Nucleus accumbens (tissue), 56 donors: ENCODE measurements at regions not wholly inside any gene's neighbourhood (a gene's known extent, or its start where the extent isn't known, plus 50 kb on each side); places are given as distances from the start of the nearest gene placed in this dataset.
"Not testable (repeated sequence)": the region's sequence is repeated elsewhere in the genome, so short reads cannot be mapped to it uniquely, and the experiment has no call there.

ENCODE experiments used
- DNase-seq, 56 donors: peaks; one replicate each; lab custom pipeline; 2025; lab: John Stamatoyannopoulos, UW

DNA sequence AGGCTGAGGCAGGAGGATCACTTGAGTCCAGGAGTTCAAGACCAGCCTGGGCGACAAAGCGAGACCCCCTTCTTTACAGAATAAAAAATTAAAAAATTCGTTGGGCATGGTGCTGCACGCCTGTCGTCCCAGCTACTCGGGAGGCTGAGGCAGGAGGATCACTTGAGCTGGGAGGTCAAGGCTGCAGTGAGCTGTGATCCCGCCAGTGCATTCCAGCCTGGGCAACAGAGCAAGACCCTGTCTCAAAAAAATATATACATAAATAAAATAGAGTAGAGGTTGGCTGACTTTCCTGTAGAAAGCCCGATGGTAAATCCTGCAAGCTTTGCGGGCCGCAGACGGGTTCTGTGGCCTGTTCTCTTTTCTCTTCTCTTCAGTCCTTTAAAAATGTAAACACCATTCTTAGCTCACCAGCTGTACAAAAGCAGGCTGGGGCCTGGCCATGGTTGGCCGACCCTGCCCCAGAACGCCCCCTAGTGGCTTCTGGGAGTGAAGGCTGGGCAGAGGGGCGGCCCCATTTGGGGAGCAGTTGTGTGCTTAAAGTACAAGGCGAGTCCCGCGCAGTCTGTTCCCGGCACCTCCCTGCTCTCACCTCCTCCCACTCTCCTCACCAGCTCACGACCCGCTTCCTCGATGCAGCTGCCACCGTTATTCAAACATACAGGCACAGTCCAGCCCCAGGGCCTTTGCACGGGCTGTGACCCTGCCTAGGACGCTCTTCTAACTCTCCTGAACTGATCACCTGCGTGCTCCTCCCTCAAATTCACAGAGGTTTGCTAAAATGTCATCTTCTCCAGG lies 109.5 kb downstream of the CRLF3 start:
- DNase-seq = peak in 2 of 56 donors; percentile 7 to 18

- DNase-seq = not testable (repeated sequence)
These were observed 110.7 kb downstream of the CRLF3 start for GRCh38 chr17:30713805-30714204.

- DNase-seq = not testable (repeated sequence)
These were observed 111.6 kb downstream of the CRLF3 start for GRCh38 chr17:30712859-30713258.

DNA sequence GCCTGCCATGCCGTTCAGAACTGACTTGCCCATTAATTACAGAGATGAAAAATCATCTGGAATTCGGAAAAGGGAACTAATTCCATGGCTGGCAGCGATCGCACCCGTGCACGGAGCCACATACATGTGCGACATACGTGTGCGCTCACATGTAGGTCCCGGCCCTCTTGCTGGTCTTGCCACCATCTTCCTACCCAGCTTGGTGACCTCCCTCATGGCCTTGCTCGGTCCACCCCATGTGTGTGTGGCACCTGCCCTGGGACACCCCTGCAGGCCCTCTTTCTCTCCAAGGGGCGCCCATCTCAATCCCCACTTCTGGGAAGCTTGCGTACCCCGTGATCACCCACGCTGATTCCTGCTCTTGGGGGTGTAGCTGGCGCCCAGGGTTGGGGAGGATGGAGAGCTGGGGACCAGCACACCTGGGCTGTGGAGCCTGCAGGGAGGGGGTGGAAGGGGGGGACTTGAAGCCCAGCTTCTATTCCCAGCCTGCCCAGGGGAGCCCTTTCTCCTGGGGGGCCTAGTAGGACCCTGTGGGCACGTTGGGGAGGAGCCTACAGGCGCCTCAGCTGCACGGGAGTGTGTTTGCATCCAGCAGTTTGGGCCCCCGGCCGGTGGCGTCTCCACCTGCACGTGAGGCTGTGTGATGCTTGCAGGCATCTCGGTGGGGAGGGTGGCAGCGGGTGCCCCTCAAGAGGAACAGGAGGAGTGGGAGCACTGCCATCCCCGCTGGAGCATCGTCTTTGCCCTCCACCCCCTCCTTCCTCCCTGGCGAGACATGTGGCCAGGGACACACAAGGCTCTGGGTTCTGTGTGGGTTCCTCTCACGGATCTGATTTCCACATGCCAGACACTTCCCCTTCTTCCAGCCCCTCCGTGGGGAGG lies 112.6 kb downstream of the CRLF3 start:
- peak in 4 of 56 donors; percentile 13 to 25 (median 20) for DNase-seq

DNA sequence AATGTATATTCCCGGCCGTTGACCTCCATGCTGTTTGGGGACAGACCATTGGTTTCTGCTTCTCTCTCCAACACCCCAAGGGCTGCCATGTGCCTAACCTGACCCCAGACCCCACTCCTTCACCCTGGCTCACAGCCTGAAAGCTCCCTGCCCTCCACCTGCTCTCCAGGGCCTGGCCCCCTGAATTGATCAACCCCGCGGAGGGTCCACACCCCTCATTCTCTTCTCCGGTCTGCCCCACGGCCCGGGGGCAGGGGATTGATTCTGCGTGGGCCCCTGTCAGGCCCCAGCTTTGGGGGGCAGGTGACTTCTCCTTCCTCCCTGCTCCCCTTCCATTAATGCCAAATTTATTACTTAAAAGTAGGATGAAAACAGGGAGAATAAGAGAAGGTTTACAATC lies 113.3 kb downstream of the CRLF3 start:
- DNase-seq = not testable (repeated sequence)

DNA sequence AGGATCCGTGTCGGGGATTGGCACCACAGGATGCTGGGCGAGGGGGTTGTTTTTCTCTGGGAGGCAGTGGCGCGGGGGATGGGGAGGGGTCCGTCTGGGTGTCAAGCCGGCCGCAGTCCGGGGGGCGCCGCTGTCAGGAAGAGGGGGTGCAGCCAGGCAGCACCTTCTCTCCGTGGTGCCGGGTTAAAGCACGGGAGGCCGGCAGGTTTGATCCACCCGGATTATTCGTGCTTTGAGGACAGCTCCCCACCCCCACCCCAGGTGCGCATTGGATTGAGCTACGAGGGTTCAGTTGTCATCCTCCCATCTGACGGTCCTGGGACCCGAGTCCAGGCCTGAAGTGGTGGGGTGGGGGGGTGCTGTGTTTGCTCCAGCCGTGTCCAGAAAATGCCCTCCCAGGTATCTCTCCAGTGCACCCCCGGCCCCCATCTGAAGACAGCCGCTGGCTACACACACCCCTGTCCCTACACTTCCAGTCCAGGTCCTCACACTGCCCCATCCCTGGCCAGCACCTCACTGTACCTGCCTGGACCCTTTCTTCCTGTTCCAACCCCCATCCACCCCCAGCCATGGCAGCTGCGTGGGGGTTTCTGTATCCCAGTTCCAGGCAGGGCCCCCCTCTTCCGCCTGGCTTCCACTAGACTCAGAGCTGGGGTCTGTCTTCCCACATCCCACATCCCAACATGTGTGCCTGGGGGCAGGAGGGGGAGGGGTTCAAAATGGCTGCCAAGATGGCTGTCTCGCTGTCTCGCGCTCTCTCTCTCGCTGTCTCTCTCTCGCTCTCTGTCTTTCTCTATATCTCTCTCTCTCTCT lies 114.0 kb downstream of the CRLF3 start:
- DNase-seq = peak in 9 of 56 donors; percentile 6 to 40 (median 18)

DNA sequence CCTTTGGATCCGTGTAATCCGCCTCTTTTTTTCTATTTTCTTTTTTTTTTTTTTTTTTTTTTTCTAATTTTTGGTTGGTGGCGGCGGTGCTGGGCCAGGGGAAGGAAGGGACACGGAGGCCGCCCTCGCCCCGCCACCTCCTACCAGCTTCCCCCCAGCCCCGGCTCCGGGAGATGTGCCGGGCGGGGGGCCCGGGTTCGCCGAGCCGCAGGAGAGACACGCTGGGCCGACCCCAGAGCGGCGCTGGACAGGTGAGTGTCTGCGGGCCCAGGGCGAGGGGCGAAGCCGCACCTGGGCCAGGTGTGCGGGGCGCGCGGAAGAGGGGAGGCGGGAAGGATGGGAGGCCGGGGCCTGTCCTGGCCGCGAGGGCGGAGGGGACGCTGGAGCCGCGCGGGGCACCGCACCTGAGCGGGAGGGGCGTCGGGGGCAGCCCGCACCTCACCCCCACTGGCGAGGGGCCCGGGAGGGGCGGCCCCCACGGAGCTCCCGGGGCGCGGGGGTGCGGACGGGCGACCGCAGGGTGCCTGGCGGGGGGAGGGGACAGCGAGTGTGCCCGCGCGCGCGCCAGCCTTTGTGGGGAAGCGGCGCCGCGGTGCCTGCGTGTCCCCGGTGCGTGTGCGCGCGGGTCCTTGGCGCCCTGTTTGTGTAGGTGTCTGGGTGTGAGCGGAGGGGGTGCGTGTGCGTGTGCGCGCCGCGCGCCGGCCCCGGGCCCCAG lies 114.8 kb downstream of the CRLF3 start:
- peak in 36 of 56 donors; percentile 16 to 76 (median 39) for DNase-seq

- peak in 18 of 56 donors; percentile 28 to 69 (median 52) for DNase-seq
These were observed 115.4 kb downstream of the CRLF3 start for GRCh38 chr17:30709096-30709495.

GRCh38 chr17:30708241-30709078 lies 116.0 kb downstream of the CRLF3 start:
- peak; percentile 40 to 94 (median 87) for DNase-seq

DNA sequence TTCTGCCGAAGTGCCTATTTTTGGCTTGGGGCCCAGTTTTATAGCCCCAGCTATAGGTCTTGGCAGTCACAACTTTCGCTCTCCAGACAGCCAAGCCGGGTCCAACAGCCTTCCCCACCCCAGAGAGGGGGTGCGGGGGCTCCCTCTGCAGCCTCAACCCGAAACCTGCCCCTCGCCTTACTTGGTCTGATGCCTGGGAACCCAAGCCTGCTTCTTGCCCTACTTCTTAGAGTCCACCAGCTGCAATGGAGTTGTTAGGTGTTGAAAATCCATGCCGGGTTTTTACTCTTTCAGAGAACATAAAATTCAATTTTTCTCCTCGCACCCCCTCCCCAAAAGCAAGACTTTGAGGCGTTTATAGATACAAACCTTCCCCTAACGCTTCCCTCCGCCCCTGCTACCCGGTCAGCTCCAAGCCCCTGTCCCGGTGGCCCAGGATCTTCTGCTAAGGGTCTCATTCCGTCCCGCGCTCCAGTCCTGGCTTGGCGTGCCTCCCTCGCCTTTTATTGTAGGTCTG lies 116.7 kb downstream of the CRLF3 start:
- peak in 15 of 56 donors; percentile 29 to 76 (median 60) for DNase-seq

DNA sequence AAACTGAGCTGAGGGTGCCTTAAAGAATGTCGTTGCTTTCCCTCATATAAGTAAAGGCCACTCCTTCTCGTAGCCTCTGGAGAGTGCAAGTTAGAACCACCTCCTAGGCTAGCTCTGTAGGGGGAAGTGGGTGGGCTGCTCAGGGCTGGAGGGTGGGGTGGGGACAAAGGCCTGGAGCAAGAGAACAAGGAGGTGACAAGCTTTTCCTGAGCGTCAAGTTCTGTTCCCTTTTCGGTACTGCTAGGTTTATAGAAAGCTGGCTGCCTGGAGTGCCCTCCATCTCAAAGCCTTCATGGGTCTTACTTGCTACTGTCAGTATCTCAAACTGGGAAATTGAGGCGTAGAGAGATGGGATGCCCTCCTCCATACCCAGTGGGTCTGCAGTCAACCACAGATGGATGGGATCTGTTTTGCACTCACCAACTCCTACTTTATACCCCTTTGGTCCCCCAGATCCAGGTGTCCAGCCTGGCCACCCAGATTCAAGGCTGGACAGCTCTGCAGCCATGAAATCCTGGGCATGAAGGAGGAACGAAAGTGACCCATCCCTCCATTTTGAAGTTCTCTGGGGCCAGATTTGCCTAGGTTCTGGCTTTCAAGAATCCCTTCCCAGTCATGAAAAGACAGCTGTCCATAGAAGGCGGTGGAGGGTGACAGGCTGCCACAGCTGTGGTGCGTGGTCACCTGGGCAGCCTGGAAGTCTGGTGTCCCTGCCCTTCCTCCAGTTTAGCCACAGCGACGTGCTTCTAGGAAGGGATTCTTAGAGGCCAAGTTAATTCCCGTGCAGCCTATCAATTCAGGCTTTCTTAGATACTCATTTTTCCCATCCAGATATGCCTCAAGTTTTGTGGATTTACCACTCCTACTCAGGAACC lies 117.8 kb downstream of the CRLF3 start:
- not testable (repeated sequence) for DNase-seq

- peak in 2 of 56 donors; percentile 6 to 17 for DNase-seq
These were observed 118.5 kb downstream of the CRLF3 start for GRCh38 chr17:30706004-30706403.

DNA sequence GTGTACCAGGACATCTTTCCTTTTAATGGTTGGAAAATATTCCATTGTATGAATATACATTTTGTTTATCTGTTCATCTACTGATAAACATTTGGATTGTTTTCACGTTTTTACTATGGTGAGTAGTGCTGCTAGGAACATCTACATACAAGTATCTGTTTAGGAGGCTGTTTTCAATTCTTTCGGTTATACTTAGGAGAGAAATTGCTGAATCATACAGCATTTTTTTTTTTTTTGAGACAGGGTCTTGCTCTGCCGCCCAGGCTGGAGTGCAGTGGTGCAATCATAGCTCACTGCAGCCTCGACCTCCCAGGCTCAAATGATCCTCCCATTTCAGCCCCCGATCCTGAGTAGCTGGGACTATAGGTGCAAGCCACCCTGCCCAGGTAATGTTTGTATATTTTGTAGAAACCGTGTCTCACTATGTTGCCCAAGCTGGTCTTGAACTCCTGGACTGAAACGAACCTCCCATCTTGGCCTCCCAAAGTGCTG lies 122.9 kb downstream of the CRLF3 start:
- no peak for DNase-seq

- DNase-seq = not testable (repeated sequence)
These were observed 123.7 kb downstream of the CRLF3 start for GRCh38 chr17:30700833-30701232.

GRCh38 chr17:30697619-30698460 lies 126.7 kb downstream of the CRLF3 start:
- DNase-seq = peak in 33 of 56 donors; percentile 6 to 72 (median 31)

GRCh38 chr17:30696234-30696633 lies 128.3 kb downstream of the CRLF3 start:
- DNase-seq = no peak
